CD4-positive, alpha-beta T cell treated with Interleukin-4 for 1 hour (primary cell): ENCODE measurements at regions not wholly inside any gene's neighbourhood (a gene's known extent, or its start where the extent isn't known, plus 50 kb on each side); places are given as distances from the start of the nearest gene placed in this dataset.

ENCODE experiments used
- DNase-seq, 2 donors: peaks; one replicate each; pipeline ENCODE4 v3.0.0-alpha.2; 2020 to 2022

DNA sequence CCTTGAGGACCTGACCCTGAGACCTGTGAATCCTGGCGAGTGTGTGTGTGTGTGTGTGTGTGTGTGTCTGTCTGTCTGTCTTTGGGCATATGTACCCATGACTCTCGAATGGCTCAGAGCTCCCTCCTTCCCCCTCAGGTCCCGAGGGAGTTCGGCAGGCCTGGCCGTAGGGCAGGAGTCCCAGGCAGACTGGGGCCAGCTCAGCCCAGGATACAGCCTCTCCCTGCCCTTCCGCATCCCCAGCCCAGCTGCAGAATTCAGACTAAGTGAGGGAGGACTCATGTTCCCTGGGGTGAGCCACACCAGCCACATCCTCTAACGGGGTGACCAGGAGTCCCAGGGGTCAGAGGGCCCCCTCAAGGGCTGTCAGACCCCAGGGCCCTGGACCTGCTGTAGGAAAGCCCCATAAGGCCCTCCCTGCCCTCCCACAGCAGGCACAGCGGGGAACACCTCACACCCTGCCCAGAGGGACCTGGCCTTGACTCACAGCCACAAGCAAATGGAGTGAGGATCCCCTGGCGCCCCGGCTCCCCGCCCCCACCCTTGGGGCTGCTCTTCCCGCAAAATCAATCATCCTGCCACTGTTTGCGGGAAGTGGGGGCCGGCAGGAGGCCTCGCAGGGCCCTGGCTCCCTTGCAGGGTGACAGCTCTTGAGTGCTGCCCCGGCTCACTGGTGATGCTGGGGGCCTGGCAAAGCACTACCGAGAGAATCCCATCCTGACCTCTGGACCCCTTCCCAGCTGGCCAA, 101.7 kb upstream of the CASZ1 start:
- no peak for DNase-seq

DNA sequence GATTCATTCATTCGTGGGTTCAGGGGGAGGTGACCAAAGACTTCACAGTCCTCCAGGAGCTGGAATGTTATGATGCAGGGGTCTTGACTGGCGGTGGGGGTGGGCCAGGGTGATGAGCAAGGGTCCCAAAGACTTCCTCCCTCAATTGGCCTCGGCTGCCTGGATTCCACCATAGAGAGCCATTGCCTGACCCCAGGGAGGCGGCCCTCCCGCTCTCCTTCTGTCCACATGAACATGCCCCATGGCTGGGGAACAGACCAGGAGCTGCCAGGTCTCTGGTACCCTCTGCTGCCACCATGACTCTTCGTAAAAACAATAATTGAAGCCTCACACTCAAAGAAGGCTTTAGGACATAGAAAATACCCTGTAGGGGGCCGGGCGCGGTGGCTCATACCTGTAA, 102.5 kb upstream of the CASZ1 start:
- DNase-seq, result no peak

DNA sequence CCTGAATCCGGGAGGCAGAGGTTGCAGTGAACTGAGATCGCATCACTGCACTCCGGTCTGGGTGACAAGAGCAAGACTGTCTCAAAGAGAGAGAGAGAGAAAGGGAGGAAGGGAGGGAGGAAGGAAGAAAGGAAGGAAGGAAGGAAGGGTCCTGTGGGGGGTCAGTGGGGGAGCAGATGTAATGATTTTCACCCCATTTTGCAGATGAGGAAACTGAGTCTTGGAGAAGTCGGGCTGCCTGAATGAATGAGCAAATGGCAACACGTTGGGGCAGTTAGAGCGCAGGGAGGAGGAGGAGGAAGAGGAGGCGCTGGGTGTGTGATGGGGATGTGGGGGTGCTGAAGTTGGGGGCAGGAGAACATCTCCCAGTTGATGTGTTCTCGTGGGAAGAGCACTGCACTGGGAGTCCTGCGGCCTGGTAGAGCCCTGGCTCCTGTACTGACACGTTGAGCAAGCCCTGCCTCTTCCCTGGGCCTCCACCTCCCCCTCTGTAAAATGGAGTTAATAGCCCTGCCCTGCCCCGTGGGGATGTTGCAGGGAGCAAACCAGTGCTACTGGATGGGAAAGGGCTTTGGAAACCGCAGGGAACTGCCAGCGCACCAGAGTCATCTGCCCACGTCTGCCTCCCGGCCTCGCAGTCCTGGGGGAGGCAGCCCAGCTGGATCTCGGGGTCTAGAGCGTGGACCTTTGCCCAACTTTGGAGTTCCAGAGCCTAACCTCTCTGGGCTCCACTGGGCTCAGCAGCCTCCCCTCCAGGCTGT, 103.2 kb upstream of the CASZ1 start:
- DNase-seq, result no peak

- DNase-seq, result no peak
Measured at GRCh38 chr1:10900251-10900651, 103.8 kb upstream of the CASZ1 start.

GRCh38 chr1:10900691-10901090, 104.2 kb upstream of the CASZ1 start:
- no peak for DNase-seq

- DNase-seq, result no peak
Measured at GRCh38 chr1:10901091-10901890, 104.8 kb upstream of the CASZ1 start.

DNA sequence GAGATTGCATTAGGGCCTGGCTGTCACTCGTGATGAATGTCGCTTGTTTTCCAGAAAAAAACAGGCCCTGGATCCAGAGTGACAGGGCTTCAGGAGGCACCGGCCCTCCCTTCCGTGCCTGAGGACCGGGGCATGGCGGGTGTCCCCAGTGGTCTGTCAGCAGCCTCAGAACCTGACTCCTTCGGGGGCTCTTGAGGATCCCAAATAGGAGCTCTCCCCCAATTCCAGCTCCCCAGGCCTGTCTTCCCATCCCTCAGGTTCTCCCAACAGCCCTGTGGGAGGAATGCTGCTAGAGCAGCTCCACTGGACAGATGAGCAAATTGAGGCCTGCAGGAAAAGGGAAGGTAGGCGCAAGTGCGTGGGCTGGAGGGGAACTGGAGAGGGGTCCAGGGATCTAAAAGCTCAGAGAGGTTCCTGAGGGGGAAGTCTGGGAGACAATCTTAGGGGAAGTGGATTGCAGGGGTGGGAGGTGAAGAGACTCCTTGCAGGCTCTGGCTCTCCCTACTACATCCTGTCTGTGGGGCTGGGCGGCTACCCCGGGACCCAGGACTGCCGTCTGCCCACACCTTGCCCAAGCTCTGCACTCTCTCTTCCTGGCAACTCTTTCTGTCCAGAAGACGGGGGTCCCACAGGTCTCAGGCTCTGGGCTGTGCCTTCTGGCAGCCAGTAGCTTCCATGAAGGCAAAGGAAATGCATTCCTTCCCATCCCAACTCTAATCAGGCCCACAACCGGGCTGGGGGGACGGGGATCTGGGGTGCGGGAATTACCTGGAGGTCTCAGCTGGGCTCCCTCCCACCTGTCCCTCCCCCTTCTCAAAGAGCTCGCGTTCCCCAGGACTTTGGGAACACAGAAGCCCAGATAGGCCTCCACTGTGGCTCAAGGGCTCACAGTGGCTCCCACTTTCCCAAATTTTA, 105.7 kb upstream of the CASZ1 start:
- DNase-seq, result no peak

- no peak for DNase-seq
Measured at GRCh38 chr1:10903421-10903820, 107.0 kb upstream of the CASZ1 start.

GRCh38 chr1:10903821-10904220, 107.4 kb upstream of the CASZ1 start:
- DNase-seq, result peak; percentile 18 to 30

- peak; percentile 25 to 28 for DNase-seq
Measured at GRCh38 chr1:10904396-10905358, 107.8 kb upstream of the TARDBP start.

- DNase-seq, result no peak
Measured at GRCh38 chr1:10905841-10906655, 106.4 kb upstream of the TARDBP start.

DNA sequence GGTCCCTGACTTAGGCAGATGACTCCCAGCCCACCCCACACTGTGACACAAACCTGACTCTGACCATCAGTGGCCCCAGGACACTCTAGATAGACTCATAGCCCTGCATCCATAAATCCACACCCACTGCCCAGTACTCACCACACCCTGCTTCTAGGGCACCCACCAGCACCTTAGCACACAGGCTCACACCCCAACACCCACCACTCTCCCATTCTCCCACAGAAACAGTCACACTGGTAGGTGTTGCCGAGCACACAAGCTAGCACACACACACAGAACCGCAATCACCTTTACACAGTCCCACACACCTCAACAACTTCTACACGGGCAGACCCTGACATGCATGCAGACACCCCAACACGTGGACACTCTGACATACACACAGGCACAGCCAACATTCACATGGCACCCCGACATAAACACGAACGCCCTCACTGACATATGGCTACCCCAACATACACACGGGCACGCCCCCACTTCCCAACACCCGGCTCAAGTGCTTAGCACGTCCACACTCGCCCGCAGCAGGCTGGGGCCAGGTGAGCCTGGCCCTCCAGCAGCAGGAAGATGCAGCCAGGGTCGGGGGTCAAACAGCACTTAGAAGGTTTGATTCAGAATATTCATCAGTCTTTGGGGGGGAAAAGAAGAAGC, 105.5 kb upstream of the TARDBP start:
- DNase-seq, result no peak

GRCh38 chr1:10908266-10908665, 104.2 kb upstream of the TARDBP start:
- no peak for DNase-seq

DNA sequence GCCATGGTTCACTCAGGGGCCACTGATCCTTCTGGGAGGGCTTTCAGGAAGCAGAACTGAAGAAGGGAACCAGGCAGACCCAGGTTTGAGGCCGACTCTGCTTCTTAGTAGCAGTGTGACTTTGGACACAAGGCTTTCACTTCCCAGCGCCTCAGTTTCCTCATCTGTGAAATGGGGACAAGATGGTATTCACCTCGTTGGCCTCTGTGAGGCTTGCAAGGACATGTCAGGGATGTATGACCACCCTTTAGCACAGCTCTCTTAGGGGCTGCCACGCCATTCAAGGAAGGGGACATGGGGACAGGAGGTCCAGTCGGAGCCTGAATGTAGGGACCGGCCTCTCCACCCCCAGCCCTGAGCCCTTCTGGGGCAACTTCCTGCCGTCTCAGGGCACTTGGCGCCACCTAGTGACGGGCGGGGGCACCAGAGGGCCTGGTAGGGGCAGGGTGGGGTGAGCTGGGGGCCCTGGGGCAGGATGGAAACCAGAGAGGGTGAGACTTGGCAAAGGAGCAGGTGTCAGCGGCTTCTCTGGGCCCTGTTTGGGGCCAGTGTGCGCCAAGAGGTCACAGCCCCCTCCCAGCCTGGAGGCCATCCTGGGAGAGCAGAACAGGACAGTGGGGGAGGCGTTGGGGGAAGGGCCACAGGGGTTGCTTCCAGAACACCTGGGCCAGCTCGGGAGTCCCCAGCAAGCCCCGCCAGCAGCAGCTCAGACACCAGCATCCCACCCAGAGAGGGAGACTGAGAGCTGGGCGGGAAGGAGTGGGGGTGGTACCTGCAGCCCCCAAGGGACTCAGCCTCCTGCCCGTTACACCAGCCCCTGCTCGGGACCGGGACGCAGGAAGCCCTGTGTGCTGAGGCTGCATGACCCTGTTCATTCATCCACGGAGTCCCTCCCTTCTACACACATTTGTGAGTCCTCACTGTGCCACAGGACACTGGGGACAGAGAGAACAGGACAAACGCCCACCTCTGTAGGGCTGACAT, 102.5 kb upstream of the TARDBP start:
- DNase-seq, result peak; percentile 67 to 74

DNA sequence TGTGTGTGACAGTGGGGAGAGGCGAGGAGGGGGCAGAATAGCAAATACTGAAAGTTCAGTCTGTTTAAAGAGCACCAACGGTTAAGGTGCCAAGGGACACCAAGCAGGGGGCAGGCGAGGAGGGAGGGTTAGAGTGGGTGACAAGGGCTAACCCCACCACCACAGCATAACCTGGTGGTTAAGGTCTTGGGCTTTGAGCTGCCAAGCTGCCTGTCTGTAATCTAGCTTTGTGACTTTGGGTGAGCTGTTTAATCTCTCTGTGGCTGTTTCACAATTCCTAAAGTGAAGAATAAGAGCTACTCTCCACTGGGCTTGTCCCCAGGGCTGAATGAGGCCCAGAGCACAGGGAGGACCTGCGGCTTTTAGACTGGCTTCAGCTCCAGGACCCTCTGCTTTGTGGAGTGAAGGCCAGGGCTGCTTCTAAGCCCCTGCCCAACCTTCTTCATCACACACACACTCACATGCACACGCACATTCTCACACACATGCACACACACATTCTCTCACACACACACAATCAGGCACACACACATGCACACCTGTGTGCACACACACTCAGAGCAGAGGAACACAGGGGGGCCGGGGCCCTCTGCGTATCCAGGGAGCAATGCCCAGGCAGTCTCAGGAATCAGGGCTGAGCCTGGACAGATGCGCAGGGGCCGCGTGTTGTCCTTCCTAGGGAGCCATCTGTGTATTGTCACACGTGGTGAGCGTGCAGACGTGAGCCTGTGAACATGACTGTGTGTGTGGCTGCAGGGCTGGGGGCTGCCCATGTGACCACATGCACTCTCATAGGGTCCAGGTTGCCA, 101.6 kb upstream of the TARDBP start:
- DNase-seq, result no peak

DNA sequence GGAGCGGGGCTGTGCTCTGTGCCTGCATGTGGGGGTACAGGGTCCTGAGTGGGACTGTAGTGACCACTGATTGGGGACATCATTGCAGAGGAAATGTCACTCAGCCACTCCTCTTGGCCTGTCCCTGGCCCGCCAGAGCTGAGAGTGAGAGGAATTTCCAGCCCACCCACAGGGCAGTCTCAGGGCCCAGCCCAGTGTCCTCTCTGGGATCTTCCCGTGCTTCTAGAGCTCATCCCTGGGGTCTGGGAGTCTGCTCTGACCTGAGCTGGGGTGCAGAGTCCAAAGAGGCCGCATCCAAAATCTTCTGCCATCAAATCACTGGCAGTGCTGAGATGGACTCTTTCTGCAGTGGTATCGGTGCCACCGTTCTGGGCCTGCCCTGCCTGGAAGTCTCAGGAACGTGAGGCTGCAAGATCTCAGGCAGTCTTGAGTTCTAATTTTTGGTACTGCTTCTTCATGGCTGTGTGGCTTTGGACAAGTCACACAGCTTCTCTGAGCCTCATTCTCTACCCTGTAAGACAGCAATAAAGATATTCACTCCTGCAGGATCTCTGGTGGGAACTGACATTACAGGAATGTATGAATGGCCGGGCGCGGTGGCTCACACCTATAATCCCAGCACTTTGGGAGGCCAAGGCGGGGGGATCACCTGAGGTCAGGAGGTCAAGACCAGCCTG, 100.8 kb upstream of the TARDBP start:
- DNase-seq, result no peak

- DNase-seq, result no peak
Measured at GRCh38 chr1:10912441-10912840, 100.0 kb upstream of the TARDBP start.
